ENCODE measurements at regions not wholly inside any gene's neighbourhood (a gene's known extent, or its start where the extent isn't known, plus 50 kb on each side); places are given as distances from the start of the nearest gene placed in this dataset.

DNA sequence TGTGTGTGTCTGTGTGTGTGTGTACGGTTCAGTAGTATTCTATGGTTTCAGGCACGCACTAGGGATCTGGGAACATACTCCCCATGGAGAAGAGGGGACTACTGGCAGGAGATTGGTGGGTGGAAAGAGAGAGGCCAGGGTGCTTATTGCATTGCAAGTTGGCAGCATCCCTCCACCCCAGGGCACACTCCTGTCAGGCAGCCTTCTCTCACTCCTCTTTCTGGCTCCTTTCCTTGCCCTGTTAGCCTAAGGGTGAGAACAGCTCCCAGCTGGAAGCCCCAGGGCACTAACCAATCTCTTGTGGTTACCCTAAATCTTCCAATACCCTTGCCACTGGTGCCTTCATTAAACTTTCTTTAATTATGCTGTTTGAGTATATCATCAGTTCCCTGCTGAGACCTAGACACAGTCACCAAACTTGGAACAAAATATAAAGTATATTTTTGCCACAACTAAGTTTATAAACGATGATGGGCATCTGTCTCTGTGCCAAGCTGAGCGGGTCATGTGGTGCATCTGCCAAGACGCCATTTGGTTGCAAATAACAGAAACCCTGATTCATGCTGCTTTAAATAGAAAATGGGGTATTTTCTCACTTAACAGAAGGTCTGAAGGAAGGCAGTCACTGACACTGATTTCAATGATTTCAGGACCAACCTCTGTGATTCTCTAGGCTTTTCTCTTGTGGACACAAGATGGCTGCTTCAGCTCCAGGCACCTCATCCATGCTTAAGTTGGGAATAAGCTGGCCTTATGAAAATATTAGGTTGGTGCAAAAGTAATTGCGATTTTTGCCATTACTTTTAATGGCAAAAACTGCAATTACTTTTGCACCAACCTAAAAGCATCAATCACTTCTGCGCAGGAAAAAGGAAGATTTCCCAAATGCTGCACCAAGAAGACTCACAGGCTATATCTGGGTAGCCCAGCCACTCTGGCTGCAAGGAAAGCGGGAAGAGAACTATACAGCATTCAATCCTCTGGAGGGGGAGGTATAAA lies 476.9 kb upstream of the PROK2 start:
- H3K4me1 ChIP-seq (ENCODE audit: control insufficient read depth, insufficient read depth, low read length, poor library complexity, severe bottlenecking), result peaks cover 4% of the 10 kb centered on the region
- H3K9me3 ChIP-seq (ENCODE audit: control insufficient read depth, low read length), result no peaks in the 10 kb centered on the region
- no peaks in the 10 kb centered on the region for H3K36me3 ChIP-seq (ENCODE audit: control insufficient read depth, insufficient read depth, low read length)
- no peak overlapping the region for H3K4me3 ChIP-seq (ENCODE audit: extremely low read depth, insufficient read depth, low read length, poor library complexity, severe bottlenecking)
- 90 to 98% methylated on average over 5 to 8 of the region's 8 CpGs for WGBS, 2 experiments (ENCODE audit: insufficient coverage in 2 of 2)
- no peak overlapping the region for H3K27ac ChIP-seq (ENCODE audit: low read depth, low read length, severe bottlenecking)

DNA sequence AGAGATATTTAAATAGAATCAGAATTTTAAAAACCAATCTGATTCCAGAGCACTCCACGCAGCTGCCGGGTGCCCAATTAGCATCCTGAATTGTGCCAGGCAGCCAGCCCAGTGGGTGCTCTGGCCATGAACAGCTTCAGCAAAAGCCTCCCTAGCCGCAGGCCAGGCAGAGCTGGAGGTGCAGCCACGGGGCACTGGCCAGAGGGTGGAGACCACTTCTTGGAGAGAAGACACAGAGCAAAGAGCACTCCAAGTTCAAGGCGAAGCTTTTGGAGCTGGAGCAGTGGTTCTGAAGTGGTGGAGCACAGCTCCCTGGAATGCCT lies 475.6 kb upstream of the PROK2 start:
- 83 to 92% methylated on average over 5 of the region's 5 CpGs for WGBS, 2 experiments (ENCODE audit: insufficient coverage in 2 of 2)
- H3K4me3 ChIP-seq (ENCODE audit: extremely low read depth, insufficient read depth, low read length, poor library complexity, severe bottlenecking), result no peak overlapping the region
- no peaks in the 10 kb centered on the region for H3K9me3 ChIP-seq (ENCODE audit: control insufficient read depth, low read length)
- H3K4me1 ChIP-seq (ENCODE audit: control insufficient read depth, insufficient read depth, low read length, poor library complexity, severe bottlenecking), result peaks cover 4% of the 10 kb centered on the region
- no peak overlapping the region for H3K27ac ChIP-seq (ENCODE audit: low read depth, low read length, severe bottlenecking)
- no peaks in the 10 kb centered on the region for H3K36me3 ChIP-seq (ENCODE audit: control insufficient read depth, insufficient read depth, low read length)

DNA sequence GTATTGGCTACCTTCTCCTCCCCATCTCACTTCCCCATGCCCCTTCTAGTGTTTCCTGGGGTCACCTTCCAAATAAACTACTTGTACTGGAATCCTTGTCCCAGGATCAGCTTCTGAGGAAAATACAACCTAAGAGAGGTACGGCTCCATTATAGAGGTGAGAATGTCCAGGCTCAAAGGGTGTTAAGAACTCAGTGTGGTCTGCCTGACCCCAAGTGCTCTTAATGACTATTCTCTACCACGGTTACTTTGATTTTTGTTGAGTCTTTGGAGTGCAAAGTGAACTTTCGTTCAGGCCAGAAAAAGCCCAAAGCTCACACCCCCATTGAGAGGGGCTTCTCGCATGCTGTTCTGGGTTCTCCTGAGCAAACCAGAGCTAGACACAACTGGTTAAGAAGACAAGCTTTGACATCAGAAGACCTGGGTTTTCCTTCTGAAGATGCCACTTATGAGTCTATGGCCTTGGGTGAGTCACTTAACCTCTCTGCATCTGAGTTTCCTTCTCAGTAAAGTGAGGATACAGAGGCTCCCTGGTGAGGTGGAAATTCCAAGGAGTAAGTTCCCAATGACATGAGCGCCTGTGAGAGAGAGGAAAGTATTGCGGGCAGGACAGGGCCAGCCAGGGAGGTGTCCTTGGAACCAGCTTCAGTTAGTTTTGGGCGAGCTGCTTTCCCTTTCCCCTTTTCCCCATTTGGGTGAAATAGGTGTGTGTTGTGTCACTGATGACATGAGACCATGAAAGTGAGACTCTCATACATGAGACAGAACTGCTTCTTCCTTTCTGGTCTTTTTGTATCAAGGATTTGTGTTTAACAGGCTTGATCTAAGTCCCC lies 475.0 kb upstream of the PROK2 start:
- WGBS, 2 experiments (ENCODE audit: insufficient coverage in 2 of 2), result 86 to 93% methylated on average over 5 of the region's 7 CpGs
- no peak overlapping the region for H3K4me3 ChIP-seq (ENCODE audit: extremely low read depth, insufficient read depth, low read length, poor library complexity, severe bottlenecking)
- no peaks in the 10 kb centered on the region for H3K36me3 ChIP-seq (ENCODE audit: control insufficient read depth, insufficient read depth, low read length)
- H3K27ac ChIP-seq (ENCODE audit: low read depth, low read length, severe bottlenecking), result no peak overlapping the region
- H3K9me3 ChIP-seq (ENCODE audit: control insufficient read depth, low read length), result no peaks in the 10 kb centered on the region
- H3K4me1 ChIP-seq (ENCODE audit: control insufficient read depth, insufficient read depth, low read length, poor library complexity, severe bottlenecking), result peaks cover 7% of the 10 kb centered on the region

DNA sequence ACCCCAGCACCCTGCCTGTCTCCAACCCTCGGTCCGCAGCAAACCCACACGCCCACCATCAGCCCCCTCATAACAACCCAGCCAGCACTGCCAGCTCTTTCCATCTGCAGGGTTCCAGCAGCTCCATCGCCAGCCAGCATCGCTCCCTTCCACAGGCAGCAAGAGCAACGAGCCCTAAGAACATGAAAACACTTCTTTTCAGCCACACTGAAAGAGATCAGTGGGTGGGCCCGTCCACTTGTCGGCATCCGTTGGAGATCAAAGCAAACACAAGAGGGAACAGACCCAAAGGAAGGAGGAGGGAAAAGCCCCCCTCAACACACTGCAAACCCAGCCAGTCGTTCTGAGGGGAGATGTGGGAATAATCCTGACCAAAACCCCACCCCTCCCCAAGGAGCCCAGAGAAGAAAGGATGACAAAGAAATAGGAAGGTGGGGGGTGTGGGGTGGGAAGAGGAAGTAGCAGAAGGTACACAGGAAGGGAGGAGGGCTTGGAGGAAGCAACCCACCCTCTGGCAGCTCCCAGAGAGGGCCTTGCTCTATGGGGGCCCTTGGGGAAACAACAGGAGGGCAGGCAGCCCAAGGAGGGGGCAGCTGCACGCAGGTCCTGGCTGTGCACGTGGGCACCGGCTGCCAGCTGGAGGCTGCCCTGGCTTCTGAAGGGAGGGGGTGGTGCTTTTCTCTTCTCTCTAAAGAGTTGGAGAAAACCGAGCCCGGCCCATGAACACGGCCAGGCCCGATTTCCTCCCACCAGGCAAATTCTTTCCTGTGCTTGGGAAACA lies 473.6 kb upstream of the PROK2 start:
- peaks cover 7% of the 10 kb centered on the region for H3K4me1 ChIP-seq (ENCODE audit: control insufficient read depth, insufficient read depth, low read length, poor library complexity, severe bottlenecking)
- H3K9me3 ChIP-seq (ENCODE audit: control insufficient read depth, low read length), result no peaks in the 10 kb centered on the region
- no peak overlapping the region for H3K4me3 ChIP-seq (ENCODE audit: extremely low read depth, insufficient read depth, low read length, poor library complexity, severe bottlenecking)
- no peak overlapping the region for H3K27ac ChIP-seq (ENCODE audit: low read depth, low read length, severe bottlenecking)
- H3K36me3 ChIP-seq (ENCODE audit: control insufficient read depth, insufficient read depth, low read length), result no peaks in the 10 kb centered on the region
- 45 to 56% methylated on average over 7 to 13 of the region's 17 CpGs for WGBS, 2 experiments (ENCODE audit: insufficient coverage in 2 of 2)

DNA sequence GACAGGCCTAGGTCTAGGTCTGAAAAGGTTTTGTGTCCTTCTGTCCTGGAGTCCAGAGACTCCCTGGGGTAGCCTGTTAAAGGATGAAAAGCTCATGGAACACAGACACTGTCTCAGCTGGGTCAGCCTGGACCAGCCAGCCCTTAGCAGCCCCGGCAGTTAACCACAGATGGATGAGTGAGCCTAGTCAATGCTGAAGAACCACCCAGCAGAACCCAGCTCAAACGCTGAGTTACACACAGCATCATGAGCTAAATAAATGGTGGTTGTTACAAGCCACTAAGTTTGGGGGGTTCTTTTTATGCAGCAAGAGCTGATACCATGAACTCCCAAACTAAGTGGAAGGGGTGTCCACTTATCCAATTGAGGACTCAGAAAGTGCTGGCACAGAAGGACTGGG lies 472.8 kb upstream of the PROK2 start:
- Histone ChIP-seq H3K9me3 (ENCODE audit: control insufficient read depth, low read length) (no peaks in the 10 kb centered on the region), H3K27ac (ENCODE audit: low read depth, low read length, severe bottlenecking) (no peak overlapping the region), H3K36me3 (ENCODE audit: control insufficient read depth, insufficient read depth, low read length) (no peaks in the 10 kb centered on the region), H3K4me1 (ENCODE audit: control insufficient read depth, insufficient read depth, low read length, poor library complexity, severe bottlenecking) (peaks cover 7% of the 10 kb centered on the region), H3K4me3 (ENCODE audit: extremely low read depth, insufficient read depth, low read length, poor library complexity, severe bottlenecking) (no peak overlapping the region)
- WGBS, 2 experiments (ENCODE audit: insufficient coverage in 2 of 2), result 80 to 100% methylated on average over 1 of the region's 2 CpGs

DNA sequence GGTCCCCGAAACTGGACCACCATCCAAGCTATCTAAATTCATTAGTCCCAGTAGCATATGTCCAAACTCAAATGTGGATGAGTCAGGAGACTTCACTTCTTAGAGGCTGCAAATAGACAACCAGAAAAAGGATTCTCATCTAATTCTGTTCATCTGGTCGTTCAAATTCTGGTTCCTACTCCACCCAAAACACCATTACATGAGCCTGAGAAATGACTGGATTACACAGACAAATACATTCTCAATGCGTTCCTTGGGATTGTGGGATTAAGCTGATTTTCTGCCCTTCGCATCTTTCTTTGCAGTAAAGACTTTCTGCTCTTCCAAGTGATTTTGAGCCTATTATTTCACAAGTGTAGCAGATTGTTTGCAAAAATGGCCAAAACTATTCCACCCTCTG lies 472.3 kb upstream of the PROK2 start:
- H3K4me1 ChIP-seq (ENCODE audit: control insufficient read depth, insufficient read depth, low read length, poor library complexity, severe bottlenecking), result peaks cover 7% of the 10 kb centered on the region
- H3K9me3 ChIP-seq (ENCODE audit: control insufficient read depth, low read length), result no peaks in the 10 kb centered on the region
- no peaks in the 10 kb centered on the region for H3K36me3 ChIP-seq (ENCODE audit: control insufficient read depth, insufficient read depth, low read length)
- H3K4me3 ChIP-seq (ENCODE audit: extremely low read depth, insufficient read depth, low read length, poor library complexity, severe bottlenecking), result no peak overlapping the region
- WGBS, 2 experiments (ENCODE audit: insufficient coverage in 2 of 2), result 80 to 88% methylated on average over 1 to 3 of the region's 4 CpGs
- H3K27ac ChIP-seq (ENCODE audit: low read depth, low read length, severe bottlenecking), result no peak overlapping the region

DNA sequence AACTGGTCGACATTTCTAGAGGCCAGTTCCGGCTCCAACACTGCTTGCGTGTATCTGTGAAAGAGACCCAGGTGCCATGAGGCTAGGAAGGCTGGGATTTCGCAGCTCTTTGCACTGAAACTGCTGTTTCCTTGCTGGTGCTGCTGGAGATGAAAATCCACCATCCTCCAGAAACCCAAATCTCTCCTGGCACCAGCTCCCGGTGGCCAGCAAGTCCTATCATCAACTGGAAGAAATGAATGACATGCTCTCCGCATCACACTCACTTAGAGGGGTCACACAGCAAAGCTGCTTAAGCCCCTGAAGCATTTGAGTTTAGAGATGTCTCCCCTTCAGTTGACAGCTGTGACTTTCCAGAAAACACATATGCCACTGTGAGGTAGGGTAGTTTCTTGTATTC lies 471.8 kb upstream of the PROK2 start:
- Histone ChIP-seq H3K4me1 (ENCODE audit: control insufficient read depth, insufficient read depth, low read length, poor library complexity, severe bottlenecking) (peaks cover 7% of the 10 kb centered on the region), H3K27ac (ENCODE audit: low read depth, low read length, severe bottlenecking) (peak overlapping the region; percentile 29), H3K4me3 (ENCODE audit: extremely low read depth, insufficient read depth, low read length, poor library complexity, severe bottlenecking) (no peak overlapping the region), H3K36me3 (ENCODE audit: control insufficient read depth, insufficient read depth, low read length) (no peaks in the 10 kb centered on the region), H3K9me3 (ENCODE audit: control insufficient read depth, low read length) (no peaks in the 10 kb centered on the region)
- WGBS, 2 experiments (ENCODE audit: insufficient coverage in 2 of 2), result 91 to 98% methylated on average over 5 to 6 of the region's 6 CpGs

DNA sequence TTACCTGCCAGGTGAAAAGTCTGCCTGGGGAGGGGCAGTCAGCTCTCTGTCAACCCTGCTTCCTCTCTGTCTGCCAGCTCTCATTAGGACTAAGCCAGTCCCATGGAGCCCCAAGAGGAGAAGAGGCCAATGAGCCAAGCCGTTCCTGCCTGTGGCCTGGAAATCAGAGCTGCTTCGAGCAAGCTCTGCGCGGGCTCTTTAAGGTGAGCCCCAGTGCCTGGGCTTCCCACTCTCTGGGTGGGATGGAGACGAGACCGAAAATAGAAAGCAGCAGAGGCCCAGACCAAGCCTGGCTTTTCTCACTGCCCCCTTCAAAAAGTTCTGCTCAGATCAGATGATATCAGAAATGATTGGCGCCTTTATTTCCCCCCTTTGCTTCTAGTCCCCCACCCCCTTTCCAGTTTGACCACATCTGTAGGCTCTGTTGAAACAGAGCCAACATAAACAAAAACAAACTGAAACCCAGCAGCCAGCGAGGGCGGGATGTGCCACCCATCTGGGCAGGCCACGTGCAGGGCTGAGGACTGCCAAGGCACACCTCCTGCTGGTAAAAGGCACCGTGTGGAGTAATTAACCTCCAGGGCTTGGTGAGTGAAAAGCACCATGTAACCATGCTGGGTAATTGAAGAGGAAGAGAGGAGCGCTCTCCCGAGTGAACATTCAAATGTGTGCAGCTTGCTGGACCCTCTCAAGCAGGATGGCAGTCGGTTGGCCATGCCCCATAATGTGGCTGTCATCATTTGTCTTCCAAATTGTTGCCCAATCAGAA lies 471.0 kb upstream of the PROK2 start:
- no peaks in the 10 kb centered on the region for H3K9me3 ChIP-seq (ENCODE audit: control insufficient read depth, low read length)
- H3K27ac ChIP-seq (ENCODE audit: low read depth, low read length, severe bottlenecking), result peak overlapping the region; percentile 41
- H3K4me3 ChIP-seq (ENCODE audit: extremely low read depth, insufficient read depth, low read length, poor library complexity, severe bottlenecking), result no peak overlapping the region
- H3K4me1 ChIP-seq (ENCODE audit: control insufficient read depth, insufficient read depth, low read length, poor library complexity, severe bottlenecking), result peaks cover 7% of the 10 kb centered on the region
- H3K36me3 ChIP-seq (ENCODE audit: control insufficient read depth, insufficient read depth, low read length), result no peaks in the 10 kb centered on the region
- 60 to 72% methylated on average over 11 to 14 of the region's 14 CpGs for WGBS, 2 experiments (ENCODE audit: insufficient coverage in 2 of 2)

DNA sequence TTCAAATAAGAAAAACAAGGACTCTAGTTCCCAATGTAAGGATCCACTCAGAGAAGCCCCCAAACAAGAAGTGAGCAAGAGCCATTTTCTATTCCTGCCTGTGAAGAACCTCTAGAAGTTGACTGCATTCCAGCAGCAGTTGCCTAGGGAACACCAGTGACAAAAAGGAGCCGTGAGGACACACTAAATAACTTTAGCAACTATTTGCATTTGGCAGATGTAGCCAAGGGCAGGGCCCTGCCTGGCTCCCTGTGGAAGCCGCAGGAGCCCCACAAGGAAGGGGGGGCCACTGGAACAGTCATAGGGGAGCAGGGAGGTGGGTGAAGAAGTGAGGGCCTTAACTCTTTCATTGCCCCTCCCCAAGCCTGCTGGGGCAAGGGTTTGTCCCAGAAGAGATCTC lies 470.2 kb upstream of the PROK2 start:
- WGBS, 2 experiments (ENCODE audit: insufficient coverage in 2 of 2), result 25 to 80% methylated on average over 1 to 2 of the region's 2 CpGs
- Histone ChIP-seq H3K27ac (ENCODE audit: low read depth, low read length, severe bottlenecking) (peak overlapping the region; percentile 29), H3K36me3 (ENCODE audit: control insufficient read depth, insufficient read depth, low read length) (no peaks in the 10 kb centered on the region), H3K4me1 (ENCODE audit: control insufficient read depth, insufficient read depth, low read length, poor library complexity, severe bottlenecking) (peaks cover 7% of the 10 kb centered on the region), H3K4me3 (ENCODE audit: extremely low read depth, insufficient read depth, low read length, poor library complexity, severe bottlenecking) (no peak overlapping the region), H3K9me3 (ENCODE audit: control insufficient read depth, low read length) (no peaks in the 10 kb centered on the region)

DNA sequence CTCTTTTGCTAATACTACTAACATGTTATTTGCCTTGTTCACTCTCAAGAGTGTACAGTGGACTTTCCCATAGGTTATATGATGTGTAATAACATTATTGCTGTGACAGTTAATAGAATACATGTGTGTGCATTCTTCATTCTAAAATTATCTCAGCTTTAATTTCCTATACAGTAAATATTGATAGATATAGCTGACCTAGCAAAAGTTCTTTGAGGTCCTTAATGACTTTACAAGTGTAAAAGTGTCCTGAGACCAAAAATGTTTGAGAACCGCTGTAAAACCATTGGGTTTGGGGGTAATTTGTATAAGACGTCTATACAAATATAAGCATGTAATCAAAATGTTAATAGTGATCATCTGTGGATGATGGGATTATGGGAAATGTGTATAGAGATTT lies 469.5 kb upstream of the PROK2 start:
- no peaks in the 10 kb centered on the region for H3K9me3 ChIP-seq (ENCODE audit: control insufficient read depth, low read length)
- H3K27ac ChIP-seq (ENCODE audit: low read depth, low read length, severe bottlenecking), result no peak overlapping the region
- H3K4me1 ChIP-seq (ENCODE audit: control insufficient read depth, insufficient read depth, low read length, poor library complexity, severe bottlenecking), result peaks cover 7% of the 10 kb centered on the region
- no peaks in the 10 kb centered on the region for H3K36me3 ChIP-seq (ENCODE audit: control insufficient read depth, insufficient read depth, low read length)
- H3K4me3 ChIP-seq (ENCODE audit: extremely low read depth, insufficient read depth, low read length, poor library complexity, severe bottlenecking), result no peak overlapping the region
- no CpG with 5 or more reads among the region's 2 CpGs for WGBS, 2 experiments (ENCODE audit: insufficient coverage in 2 of 2)
